Spleen (tissue), 7 donors: ENCODE measurements at regions not wholly inside any gene's neighbourhood (a gene's known extent, or its start where the extent isn't known, plus 50 kb on each side); places are given as distances from the start of the nearest gene placed in this dataset.

Experiments
- POLR2A ChIP-seq, 3 donors: fragments of 450-650 bp; IDR thresholded peaks; one replicate each; pipeline ENCODE4 v1.5.1; 2017; ENCODE audit warnings: antibody characterized with exemption in 3 of 3, mild to moderate bottlenecking in 1 of 3
- TF ChIP-seq, protein P1 (sequence below), 11 experiments: fragments of 200-600 bp in 7 of 11; fragments of 450-650 bp in 4 of 11; sonication (generic) in 4 of 11; IDR thresholded peaks in 8 of 11; conservative IDR thresholded peaks in 3 of 11; 1 replicate in 7 of 11; 2 replicates in 4 of 11; pipeline versions ENCODE4 v1.4.0 to v1.8.0; 2016 to 2021; ENCODE audit warnings: antibody characterized with exemption in 11 of 11, inconsistent platforms in 4 of 11, mild to moderate bottlenecking in 1 of 11
- donor health status: DM: no; HTN: no; CAD: no; lungs with moderate emphysema.
- donor health status: DM: no; HTN: no; CAD: no.
- donor health status: DM: no; HTN: no; CAD: no.

DNA sequence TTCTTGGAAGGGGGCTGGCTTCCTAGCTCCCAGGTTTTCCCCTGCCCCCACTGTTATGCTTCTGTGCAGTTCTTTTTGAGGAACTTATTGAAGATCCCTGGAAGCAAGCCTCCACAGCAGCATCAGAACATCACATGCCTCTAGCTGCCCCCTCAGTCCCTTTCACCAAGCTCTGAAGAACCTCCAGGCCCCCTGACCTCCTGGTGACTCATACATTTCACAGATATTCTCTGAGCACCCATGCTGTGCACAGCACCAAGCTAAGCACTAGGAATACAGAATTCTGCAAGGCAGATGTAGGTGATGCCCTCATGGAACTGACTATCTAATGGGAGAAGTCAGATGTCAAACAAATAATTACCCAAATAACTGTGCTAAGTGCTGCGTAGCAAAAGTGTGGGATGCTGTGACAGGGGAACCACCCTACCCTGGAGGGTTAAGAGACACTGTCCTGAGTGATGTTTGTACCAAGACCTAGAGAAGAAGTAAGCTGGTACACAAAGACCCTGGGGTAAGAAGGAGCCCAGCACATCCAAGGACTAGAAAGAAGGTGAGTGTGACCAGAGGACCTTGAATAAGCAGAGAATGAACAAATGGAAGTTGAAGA is 213.7 kb upstream of the NR4A3 start:
- TF ChIP-seq, protein P1, sequence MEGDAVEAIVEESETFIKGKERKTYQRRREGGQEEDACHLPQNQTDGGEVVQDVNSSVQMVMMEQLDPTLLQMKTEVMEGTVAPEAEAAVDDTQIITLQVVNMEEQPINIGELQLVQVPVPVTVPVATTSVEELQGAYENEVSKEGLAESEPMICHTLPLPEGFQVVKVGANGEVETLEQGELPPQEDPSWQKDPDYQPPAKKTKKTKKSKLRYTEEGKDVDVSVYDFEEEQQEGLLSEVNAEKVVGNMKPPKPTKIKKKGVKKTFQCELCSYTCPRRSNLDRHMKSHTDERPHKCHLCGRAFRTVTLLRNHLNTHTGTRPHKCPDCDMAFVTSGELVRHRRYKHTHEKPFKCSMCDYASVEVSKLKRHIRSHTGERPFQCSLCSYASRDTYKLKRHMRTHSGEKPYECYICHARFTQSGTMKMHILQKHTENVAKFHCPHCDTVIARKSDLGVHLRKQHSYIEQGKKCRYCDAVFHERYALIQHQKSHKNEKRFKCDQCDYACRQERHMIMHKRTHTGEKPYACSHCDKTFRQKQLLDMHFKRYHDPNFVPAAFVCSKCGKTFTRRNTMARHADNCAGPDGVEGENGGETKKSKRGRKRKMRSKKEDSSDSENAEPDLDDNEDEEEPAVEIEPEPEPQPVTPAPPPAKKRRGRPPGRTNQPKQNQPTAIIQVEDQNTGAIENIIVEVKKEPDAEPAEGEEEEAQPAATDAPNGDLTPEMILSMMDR (IDR thresholded peaks at IDR 0.05 in 8 of 11, conservative IDR thresholded peaks at IDR 0.05 in 3 of 11), result no peak
- no peak for TF ChIP-seq POLR2A (IDR thresholded peaks at IDR 0.05)
